Putamen (tissue), 1 donor: ENCODE measurements at regions not wholly inside any gene's neighbourhood (a gene's known extent, or its start where the extent isn't known, plus 50 kb on each side); places are given as distances from the start of the nearest gene placed in this dataset.
A peak's percentile ranks its signal among the peaks of the same experiment; 100 is the strongest.
"Not testable (repeated sequence)": the region's sequence is repeated elsewhere in the genome, so short reads cannot be mapped to it uniquely, and the experiment has no call there.

Source experiments
- DNase-seq: peaks from one replicate; pipeline ENCODE4 v3.0.0-alpha.2; 2016; ENCODE audit warnings: low spot score

DNA sequence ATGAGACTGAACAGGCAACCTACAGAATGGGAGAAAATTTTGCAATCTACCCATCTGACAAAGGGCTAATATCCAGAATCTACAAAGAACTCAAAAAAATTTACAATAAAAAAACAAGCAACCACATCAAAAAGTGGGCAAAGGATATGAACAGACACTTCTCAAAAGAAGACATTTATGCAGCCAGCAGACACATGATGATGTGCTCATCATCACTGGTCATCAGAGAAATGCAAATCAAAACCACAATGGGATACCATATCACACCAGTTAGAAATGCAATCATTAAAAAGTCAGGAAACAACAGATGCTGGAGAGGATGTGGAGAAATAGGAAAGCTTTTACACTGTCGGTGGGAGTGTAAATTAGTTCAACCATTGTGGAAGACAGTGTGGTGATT is 51.7 kb upstream of the PAXBP1 start:
- DNase-seq, result not testable (repeated sequence)

DNA sequence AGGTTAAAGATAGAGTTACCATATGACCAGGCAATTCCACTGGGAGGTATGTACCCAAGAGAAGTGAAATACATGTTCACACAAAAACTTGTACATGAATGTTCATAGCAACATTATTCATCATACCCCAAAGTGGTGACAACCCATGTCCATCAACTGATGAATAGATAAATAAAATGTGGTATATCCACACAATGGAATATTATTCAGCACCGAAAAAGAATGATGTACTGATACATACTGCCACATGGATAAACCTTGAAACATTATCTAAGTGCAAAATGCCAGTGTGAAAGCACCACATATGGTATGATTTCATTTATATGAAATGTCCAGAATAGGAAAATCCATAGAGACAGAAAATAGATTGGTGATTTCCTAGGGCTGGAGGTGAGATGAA is 53.4 kb upstream of the PAXBP1 start:
- DNase-seq, result no peak

DNA sequence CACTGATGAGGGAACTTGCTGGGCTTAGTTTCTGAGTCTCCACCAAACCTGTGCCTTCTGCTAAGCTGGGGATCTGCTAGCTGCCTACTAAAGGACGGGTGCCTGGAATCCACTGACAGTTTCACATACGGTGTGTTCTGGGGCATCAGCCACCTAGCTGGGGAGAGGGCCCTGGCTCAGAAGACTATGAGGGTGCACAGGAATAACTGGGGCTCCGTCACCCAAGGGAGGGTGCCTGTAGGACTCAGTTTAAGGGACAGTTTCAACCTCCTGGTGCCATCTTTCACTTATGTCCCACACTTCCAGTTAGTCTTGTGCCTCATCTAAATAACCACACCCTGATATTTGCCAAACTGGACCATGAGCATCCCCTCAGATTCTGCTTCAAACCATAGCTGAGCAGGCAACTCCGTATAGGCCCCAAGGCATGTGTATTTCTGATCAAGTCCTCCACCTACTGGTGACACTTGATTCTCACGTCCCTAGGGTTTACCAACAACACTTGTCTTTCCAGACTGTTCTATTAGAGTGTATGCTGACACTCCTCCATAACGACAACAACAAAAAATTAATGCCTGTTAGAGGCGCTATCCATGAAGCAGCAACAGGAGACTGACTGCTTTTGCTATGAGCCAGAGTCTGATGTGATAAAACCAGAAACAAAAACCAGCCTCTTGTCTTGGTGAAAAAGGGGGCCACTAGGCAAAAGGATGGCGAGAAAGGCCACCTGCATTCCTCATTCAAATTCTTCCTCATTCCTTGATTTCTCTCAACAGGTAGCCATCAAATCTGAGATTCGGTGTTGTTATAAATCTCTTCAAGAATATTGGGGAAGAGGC is 55.0 kb upstream of the PAXBP1 start:
- DNase-seq, result peak; percentile 60

DNA sequence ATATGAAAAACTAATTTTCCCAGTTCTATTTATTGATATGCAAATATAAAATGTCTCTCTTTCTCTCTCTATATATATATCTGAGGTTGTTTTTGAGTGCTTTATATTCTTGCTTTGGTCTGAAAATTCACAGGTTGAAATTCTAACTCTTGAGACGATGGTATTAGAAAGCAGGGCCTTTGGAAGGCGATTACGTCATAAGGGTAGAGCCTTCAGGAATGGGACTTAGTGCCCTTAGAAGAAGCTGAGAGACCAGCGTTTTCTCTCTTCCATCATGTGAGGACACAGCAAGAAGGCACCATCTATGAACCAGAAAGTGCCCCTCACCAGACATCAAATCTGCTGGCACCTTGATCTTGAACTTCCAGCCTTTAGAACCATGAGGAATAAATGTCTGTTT is 57.4 kb upstream of the PAXBP1 start:
- DNase-seq, result no peak

DNA sequence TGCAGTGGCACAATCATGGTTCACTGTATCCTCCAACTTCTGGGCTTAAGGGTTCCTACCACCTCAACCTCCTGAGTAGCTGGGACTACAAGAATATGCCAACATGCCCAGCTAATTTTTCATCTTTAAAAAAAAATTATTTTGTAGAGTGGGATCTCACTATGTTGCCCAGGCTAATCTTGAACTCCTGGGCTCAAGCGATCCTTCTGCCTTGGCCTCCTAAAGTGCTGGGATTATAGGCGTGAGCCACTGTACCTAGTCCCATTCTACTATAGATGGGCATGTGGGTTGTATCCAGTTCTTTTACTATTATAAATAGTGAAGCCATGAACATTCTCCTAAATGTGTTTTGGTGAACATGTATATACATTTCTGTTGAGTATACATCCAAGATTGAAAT is 57.9 kb upstream of the PAXBP1 start:
- no peak for DNase-seq

DNA sequence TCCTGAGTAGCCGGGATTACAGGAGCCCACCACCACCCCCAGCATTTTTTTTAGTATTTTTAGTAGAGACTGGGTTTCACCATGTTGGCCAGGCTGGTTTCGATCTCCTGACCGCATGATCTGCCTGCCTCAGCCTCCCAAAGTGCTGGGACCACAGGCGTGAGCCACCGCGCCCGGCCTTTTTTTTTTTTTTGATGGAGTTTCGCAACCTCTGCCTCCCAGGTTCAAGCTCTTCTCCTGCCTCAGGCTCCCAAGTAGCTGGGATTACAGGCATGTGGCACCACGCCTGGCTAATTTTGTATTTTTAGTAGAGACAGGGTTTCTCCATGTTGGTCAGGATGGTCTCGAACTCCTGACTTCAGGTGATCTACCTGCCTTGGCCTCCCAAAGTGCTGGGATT is 60.2 kb upstream of the PAXBP1 start:
- DNase-seq, result not testable (repeated sequence)

DNA sequence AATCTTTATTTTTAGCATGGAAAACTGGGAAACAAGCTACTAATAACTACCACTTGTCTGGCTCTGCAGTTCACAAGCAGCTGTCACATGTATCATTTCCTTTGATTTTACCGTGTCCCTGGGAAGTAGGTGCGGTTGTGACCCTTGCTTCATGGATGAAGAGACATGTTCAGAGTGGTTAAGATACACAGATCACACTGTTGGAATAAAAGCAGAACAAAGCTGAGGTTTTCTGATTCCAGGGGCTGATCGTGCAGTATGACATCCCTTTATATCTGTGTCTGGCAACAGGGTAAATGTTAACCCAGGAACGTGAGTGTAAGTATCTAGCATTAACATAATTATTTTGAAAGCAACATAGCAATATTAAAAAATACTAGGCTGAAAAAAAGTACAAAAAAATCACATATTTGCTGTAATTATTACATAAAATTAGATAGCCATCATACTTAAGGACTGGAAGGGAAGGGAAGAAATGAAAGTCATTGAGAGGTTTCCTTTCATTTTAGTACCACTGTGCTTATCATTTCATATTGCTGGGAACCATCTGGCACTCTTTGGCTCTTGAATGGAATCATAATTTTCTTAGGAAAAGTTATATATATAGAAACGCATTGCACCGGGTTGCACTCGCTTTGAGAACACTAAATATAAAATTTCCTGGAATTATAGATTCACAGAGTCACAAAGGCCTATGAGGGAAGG is 62.8 kb upstream of the PAXBP1 start:
- DNase-seq, result no peak

DNA sequence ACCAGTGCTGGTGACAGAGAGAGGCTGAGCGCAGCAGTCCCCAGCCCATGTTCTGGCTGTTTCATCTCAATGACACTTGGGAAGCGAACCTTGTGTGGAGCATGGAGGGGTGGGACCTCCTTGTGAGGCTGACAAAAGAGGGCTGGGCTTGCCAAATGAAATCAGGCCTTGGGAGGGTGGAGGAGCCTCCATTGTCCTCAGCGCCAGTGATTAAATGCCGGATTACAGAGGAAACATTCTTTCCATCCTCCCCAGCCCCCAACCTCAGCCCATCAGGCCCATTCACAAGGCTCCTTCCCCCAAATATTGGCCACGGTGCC is 63.3 kb upstream of the PAXBP1 start:
- DNase-seq, result no peak

DNA sequence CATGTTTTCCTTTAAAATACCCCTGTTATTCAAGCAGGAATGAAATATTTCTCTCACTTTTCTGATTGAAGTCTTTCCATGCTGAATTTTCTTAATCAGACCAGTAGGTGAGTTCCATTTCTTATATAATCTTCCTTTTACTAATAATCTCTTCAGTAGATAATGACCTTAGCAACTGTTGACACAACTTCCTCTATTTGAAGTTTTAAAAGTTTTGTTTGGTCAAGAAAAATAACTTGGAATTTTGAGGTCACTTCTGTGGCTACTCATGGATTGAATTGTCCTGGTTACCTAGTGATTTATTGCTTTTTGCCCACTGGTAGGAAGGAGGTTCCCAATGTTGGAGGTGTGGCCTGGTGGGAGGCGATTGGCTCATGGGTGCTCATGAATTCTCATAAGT is 70.6 kb upstream of the PAXBP1 start:
- no peak for DNase-seq

DNA sequence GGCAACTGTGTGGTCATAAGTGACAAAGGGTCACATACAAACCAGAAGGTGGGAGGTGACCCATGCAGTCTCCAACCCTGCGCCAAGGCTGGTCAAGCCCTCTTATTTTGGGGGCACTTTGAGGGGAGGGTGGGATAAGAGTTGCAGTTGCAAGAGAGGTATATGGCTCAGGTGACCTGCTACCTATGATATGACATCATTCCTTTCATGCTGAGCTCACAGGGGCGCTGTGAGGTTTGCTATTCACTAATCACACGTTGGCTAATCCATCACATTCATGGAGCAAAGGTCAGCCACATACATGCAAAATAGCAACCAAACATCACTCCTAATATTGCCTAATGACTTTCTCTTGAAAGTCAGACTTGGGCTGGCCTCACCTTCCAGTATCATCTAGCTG is 72.0 kb upstream of the PAXBP1 start:
- DNase-seq, result no peak

DNA sequence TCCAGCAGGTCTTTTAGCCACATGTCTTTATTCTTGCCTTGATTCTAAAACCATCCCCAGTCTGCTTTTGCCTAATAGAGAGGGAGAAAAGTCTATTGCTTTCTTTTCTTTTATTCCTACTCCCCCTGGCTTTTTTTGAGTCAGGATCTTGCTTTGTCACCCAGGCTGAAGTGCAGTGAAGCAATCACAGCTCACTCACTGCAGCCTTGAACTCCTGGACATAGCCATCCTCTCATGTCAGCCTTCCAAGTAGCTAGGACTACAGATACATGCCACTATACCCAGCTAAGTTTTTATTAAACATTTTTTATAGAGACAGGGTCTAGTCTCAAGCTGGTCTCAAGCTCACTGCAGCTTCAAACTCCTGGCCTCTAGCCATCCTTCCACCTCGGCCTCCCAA is 72.5 kb upstream of the PAXBP1 start:
- no peak for DNase-seq

DNA sequence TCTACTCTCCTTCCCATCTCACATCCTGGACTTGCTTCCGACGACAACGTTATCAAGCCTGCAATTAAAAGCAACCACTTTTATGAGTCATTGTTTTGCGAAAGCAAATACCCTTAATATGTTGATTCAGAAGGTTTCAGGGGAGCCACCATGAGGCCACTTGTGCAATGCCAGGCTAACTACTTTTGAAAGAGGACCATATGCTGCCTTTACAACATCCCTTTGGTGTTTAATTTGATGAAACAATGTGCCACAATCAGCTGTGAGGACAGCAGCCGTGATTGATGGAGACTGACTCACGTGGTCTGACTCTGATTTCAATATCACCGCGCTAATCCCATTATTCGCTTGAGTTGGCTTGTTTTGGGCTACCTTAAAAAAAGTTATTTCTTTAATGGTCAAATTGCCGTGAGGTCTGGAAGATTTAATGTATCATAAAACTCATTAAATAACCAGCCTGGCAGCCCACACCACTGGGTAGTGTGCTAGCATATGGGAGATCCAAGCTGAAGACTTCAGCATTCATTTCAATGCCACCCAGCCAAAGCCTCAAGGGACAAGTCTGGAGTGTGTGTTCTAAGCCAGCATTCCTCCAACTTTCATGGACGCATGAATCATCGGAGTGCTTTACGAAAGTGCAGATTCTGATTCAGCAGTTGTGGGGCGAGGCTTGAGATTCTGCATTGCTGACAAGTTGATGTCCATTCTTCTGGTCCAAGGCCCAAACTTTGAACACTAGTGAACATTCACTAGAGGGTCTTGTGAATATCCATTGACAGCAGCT is 73.3 kb upstream of the PAXBP1 start:
- no peak for DNase-seq

DNA sequence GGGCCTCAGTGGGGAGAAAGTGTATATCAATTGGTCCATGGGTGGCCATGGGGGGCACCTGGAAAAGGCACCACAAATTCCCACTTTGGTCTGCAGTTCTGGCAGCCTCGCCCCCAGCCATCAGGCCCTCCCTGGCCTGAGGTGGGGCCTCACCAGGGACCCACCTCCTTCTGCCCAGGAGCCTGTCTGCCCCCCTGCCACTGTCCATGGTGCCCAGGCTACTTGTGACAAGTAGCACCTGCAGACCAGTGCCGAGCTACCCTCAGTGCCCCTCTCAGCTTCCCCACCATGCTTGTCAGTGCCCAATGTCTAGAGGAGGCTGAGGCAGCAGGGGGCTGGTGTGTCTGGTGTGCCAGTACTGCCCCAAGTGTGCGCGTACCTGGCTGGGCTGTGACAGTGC is 87.1 kb upstream of the PAXBP1 start:
- no peak for DNase-seq

DNA sequence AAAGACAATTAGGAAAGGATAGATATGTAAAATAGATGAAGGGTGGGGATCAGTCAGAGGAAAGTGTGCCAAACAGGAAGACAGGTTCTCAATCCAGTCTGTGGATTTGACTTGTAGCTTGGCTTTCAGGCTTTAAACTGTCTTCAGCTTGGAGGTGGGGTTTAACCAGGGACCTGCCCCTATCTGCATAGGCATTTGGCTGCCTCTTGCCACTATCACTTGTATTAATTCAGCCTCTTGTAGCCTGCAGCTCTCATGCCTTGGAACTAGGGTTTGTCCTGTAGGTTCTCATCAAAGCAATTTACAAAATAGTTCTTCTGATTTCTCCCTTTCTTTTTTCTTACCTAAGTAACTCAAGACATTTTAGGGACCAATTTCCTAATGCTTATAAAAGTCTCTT is 88.8 kb upstream of the PAXBP1 start:
- no peak for DNase-seq

DNA sequence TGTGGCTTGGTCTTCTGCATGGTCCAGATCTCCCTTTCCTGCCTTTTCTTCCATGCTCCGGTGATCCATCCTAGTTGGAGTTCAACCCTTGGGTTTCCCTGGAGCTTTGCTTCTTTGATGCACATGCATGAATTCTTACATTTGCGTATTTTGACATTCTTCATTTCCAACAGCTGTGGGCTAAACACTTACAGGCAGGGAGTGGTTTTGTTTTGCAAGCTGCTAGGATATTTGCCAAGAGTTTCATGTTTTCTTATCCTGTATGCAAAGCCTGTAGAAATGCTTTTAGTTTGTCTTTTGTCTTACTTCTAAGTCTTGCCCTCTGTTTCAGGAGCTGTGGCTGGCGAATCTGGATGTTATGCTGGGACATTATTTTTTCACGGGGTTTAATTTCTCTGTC is 90.3 kb upstream of the PAXBP1 start:
- DNase-seq, result no peak

DNA sequence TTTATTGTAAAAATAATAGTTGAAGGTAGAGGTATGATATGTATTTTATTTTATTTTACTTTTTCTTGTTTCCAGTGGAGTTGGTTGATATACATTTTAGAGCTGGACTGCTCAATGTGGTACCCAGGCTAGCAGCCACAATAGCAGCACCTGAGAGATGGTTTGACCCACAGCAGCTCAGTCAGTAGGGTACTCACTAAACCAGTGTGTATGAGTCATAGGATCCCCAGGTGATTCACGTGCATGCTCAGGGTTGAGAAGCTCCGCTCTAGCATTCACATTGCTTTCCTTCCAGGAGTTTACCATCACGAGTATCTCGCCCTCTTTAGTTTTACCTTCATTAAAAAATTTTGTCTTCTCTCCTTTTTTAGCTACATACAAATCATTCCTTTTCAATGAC is 96.0 kb upstream of the PAXBP1 start:
- no peak for DNase-seq

DNA sequence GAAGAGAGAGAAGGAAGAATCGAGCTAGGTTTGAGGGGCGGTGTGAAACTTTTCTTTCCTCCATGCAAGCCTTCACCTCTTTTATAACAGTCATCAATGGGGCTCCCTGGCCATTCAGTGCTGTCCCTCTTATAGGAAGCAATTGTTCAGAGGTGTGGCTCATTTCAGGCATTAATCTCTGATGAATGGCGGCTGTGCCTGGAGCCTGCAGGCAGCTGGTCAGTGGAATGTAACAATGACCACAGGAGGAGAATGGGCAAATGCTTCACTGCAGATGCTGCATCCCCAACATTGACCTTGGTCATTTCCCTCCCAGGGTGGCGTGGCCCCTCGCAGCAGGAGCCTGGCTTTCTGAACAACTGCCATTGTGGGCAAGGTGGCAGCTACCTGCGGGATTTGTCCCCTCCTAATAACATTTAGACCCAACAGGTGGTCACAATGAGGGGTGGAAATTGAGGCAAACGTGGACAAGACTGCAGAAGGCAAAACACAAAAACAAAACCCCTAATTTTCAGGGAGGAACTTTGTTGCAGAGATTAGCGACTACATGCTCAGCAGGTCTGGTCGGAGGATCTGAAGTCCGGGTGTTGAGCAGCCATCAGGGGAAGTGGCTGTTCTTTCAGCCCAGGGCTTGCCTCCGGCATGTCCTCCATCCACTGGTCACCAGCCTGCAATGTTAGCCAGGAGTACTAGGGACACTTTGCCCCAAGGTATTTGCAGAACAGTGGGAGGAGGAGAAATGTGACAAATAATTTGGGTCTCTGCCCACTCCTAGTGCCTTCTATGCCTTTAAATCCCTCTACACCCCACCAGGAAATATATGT is 97.3 kb upstream of the PAXBP1 start:
- no peak for DNase-seq

DNA sequence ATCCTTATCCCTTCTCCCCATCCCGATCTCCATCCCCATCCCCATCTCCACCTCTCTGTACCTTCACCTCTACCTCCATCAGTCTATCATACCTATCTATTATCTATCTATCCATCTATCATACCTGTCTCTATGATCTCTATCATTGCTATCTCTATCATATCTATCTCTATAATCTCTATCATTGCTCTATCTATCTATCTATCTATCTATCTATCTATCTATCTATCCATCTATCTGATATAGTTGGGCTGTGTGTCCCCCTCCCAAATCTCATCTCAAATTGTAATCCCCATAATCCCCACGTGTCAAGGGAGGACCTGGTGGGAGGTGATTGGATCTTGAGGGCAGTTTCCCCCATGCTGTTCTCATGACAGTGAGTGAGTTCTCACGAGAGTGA is 97.9 kb upstream of the PAXBP1 start:
- no peak for DNase-seq

DNA sequence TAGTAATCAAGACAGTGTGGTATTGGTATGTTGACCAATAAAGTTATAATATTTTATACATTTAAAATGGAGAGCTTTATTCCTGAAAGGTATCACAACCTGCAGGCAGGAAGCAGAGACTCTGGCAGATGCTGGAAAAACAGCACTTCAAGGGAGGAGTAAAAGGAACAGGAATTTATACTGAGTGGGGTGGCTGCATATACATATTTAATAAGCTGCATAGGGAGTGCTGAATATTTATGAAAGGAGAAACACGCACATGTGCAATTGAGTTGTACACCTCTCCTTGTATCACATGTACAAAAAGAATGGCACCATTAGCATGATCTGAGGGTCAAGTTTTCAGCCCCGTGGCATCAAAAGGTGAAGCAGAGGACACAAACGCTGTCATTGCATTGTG is 104.9 kb upstream of the PAXBP1 start:
- DNase-seq, result no peak

DNA sequence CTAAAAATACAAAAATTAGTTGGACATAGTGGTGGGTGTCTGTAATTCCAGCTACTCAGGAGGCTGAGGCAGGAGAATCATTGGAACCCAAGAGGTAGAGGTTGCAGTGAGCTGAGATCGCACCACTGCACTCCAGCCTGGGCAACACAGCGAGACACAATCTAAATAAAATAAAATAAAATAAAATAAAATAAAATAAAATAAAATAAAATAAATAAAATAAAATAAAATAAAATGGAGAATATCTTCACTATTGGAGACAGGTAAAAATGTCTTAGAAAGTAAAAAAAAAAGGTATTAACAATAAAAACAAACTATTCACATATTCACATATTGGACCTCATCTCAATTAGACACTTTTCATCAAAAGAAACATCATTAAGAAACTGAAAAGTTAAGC is 106.3 kb upstream of the PAXBP1 start:
- DNase-seq, result not testable (repeated sequence)

DNA sequence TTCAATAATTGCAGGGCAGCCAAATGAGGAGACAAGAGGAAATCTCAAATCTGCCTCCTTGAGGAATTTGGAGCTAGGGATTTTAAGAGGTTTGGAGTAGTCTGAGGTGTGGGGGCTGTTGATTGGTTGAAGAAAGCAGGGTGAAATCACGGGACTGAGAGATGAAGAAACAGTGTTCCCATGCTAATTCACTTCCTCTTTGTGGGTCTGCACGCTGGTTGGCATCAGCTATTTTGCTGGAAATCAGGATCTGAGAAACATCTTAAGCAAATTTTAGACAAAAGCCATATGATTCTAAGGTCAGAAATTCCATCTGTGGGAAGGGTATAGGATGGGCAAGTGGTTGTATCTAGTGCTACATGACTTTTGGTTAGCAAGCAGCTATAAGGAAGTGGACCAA is 107.1 kb upstream of the PAXBP1 start:
- no peak for DNase-seq

DNA sequence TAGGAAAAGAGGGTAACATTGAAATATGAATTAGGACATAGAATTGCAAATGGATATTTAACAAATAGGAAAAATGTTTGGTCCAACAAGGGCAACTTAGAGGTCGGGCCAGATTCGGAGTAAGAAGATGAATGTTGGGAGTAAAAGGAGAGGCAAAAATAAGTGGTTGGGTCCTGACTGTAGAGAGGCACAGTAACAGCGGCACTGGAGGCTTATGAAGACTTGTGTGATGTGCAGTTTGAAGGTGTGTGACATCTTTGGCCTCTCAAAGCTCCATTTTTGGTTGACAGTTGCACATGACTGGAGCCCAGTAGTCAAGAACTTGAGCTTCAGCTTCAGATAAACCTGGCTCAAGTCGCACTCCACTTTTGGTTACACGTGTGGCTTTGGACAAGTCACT is 109.9 kb upstream of the PAXBP1 start:
- DNase-seq, result no peak
